ENCODE measurements at regions not wholly inside any gene's neighbourhood (a gene's known extent, or its start where the extent isn't known, plus 50 kb on each side); places are given as distances from the start of the nearest gene placed in this dataset.

- no peak for TF ChIP-seq CTCF (conservative IDR thresholded peaks at IDR 0.05; ENCODE audit: low read length)
- no peak for TF ChIP-seq EZH2phosphoT487 (IDR thresholded peaks at IDR 0.05; ENCODE audit: borderline replicate concordance)
Measured at GRCh38 chr17:71664861-71665260, 456.0 kb upstream of the SOX9 start.

Measured in Loucy (cell line).